NCI-H1092 (cell line): ENCODE measurements at regions not wholly inside any gene's neighbourhood (a gene's known extent, or its start where the extent isn't known, plus 50 kb on each side); places are given as distances from the start of the nearest gene placed in this dataset.
"Not testable (repeated sequence)": the region's sequence is repeated elsewhere in the genome, so short reads cannot be mapped to it uniquely, and the experiment has no call there.

Experiments
- DNase-seq: peaks from one replicate; lab custom pipeline; 2025; lab: John Stamatoyannopoulos, UW

- DNase-seq, result peak; percentile 91
Measured at GRCh38 chr7:149714081-149714909, 59.1 kb downstream of the ZNF467 start.

GRCh38 chr7:149713731-149714068 is 59.7 kb downstream of the ZNF467 start:
- no peak for DNase-seq

GRCh38 chr7:149713061-149713730 is 60.2 kb downstream of the ZNF467 start:
- DNase-seq, result no peak

- DNase-seq, result no peak
Measured at GRCh38 chr7:149708026-149708425, 65.4 kb downstream of the ZNF467 start.

- no peak for DNase-seq
Measured at GRCh38 chr7:149707448-149707886, 65.9 kb downstream of the ZNF467 start.

- DNase-seq, result no peak
Measured at GRCh38 chr7:149706398-149706797, 67.0 kb downstream of the ZNF467 start.

GRCh38 chr7:149704507-149704906 is 68.9 kb downstream of the ZNF467 start:
- DNase-seq, result no peak

GRCh38 chr7:149703044-149703650 is 70.2 kb downstream of the ZNF467 start:
- DNase-seq, result no peak

GRCh38 chr7:149701495-149702240 is 71.7 kb downstream of the ZNF467 start:
- no peak for DNase-seq

- not testable (repeated sequence) for DNase-seq
Measured at GRCh38 chr7:149697767-149698166, 75.6 kb downstream of the ZNF467 start.

GRCh38 chr7:149696280-149696679 is 77.1 kb downstream of the ZNF467 start:
- no peak for DNase-seq

GRCh38 chr7:149692557-149692982 is 80.8 kb downstream of the ZNF467 start:
- no peak for DNase-seq

GRCh38 chr7:149692056-149692455 is 81.3 kb downstream of the ZNF467 start:
- no peak for DNase-seq

GRCh38 chr7:149690688-149691446 is 82.5 kb downstream of the ZNF467 start:
- peak; percentile 9 for DNase-seq

GRCh38 chr7:149689291-149689721 is 84.1 kb downstream of the ZNF467 start:
- no peak for DNase-seq

- DNase-seq, result no peak
Measured at GRCh38 chr7:149688836-149689235, 84.6 kb downstream of the ZNF467 start.

GRCh38 chr7:149687820-149688219 is 85.6 kb downstream of the ZNF467 start:
- DNase-seq, result not testable (repeated sequence)

- DNase-seq, result no peak
Measured at GRCh38 chr7:149686449-149686848, 86.9 kb downstream of the ZNF467 start.

- no peak for DNase-seq
Measured at GRCh38 chr7:149686011-149686410, 87.4 kb downstream of the ZNF467 start.

- DNase-seq, result no peak
Measured at GRCh38 chr7:149685455-149685854, 87.9 kb downstream of the ZNF467 start.

GRCh38 chr7:149683898-149684297 is 89.5 kb downstream of the ZNF467 start:
- DNase-seq, result no peak
